RPMI7951 (cell line): ENCODE measurements at regions not wholly inside any gene's neighbourhood (a gene's known extent, or its start where the extent isn't known, plus 50 kb on each side); places are given as distances from the start of the nearest gene placed in this dataset.

Experiments
- DNase-seq: peaks from one replicate; pipeline ENCODE4 v3.0.0-alpha.2; 2012; ENCODE audit warnings: low read depth

GRCh38 chr7:47690902-47691558 lies 109.1 kb upstream of the TNS3 start:
- peak; percentile 89 for DNase-seq

GRCh38 chr7:47689558-47689957 lies 107.6 kb upstream of the TNS3 start:
- DNase-seq, result peak; percentile 34

GRCh38 chr7:47688311-47689100 lies 106.6 kb upstream of the TNS3 start:
- peak; percentile 78 for DNase-seq

- DNase-seq, result no peak
These were observed 103.9 kb upstream of the TNS3 start for GRCh38 chr7:47685712-47686376.

- no peak for DNase-seq
These were observed 103.2 kb upstream of the TNS3 start for GRCh38 chr7:47685151-47685550.

- no peak for DNase-seq
These were observed 102.8 kb upstream of the TNS3 start for GRCh38 chr7:47684728-47685127.

- DNase-seq, result no peak
These were observed 101.6 kb upstream of the TNS3 start for GRCh38 chr7:47683485-47683898.

GRCh38 chr7:47682874-47683273 lies 101.0 kb upstream of the TNS3 start:
- DNase-seq, result no peak

- DNase-seq, result peak; percentile 22
These were observed 99.4 kb upstream of the TNS3 start for GRCh38 chr7:47681249-47681810.

GRCh38 chr7:47678641-47679380 lies 96.9 kb upstream of the TNS3 start:
- DNase-seq, result no peak

- peak; percentile 98 for DNase-seq
These were observed 95.8 kb upstream of the TNS3 start for GRCh38 chr7:47677664-47678063.

- no peak for DNase-seq
These were observed 95.2 kb upstream of the TNS3 start for GRCh38 chr7:47677093-47677492.

- DNase-seq, result no peak
These were observed 91.1 kb upstream of the TNS3 start for GRCh38 chr7:47672977-47673381.

- no peak for DNase-seq
These were observed 90.4 kb upstream of the TNS3 start for GRCh38 chr7:47672271-47672791.

GRCh38 chr7:47671358-47671757 lies 89.4 kb upstream of the TNS3 start:
- no peak for DNase-seq

- no peak for DNase-seq
These were observed 88.8 kb upstream of the TNS3 start for GRCh38 chr7:47670729-47671128.

- DNase-seq, result peak; percentile 86
These were observed 88.0 kb upstream of the TNS3 start for GRCh38 chr7:47669901-47670384.

GRCh38 chr7:47669178-47669891 lies 87.4 kb upstream of the TNS3 start:
- peak; percentile 96 for DNase-seq

GRCh38 chr7:47666164-47666862 lies 84.4 kb upstream of the TNS3 start:
- no peak for DNase-seq

- DNase-seq, result no peak
These were observed 82.8 kb upstream of the TNS3 start for GRCh38 chr7:47664650-47665195.
